HCT116 (cell line): ENCODE measurements at regions not wholly inside any gene's neighbourhood (a gene's known extent, or its start where the extent isn't known, plus 50 kb on each side); places are given as distances from the start of the nearest gene placed in this dataset.

ENCODE experiments used
- ATAC-seq: fragments of 200-7000 bp; cut with Tn5 transposase; 2 replicates; pipeline ENCODE4 v1.9.1; 2020; ENCODE audit warnings: mild to moderate bottlenecking, moderate library complexity
- BruUV-seq: library from RNA; stranded (reverse); fragments of 400-500 nt; replicated peaks from 2 replicates; lab custom pipeline; 2021; lab: Mats Ljungman, UMichigan
- CTCF ChIA-PET: fragments of 300-600 bp; sonication (Branson Sonifier 250); formaldehyde crosslinking; loops from one replicate; lab custom pipeline; 2021; ENCODE audit warnings: antibody characterized with exemption; lab: Charles Lee
- POLR2A ChIA-PET: fragments of 300-600, 350-600 bp; sonication (Branson Sonifier 250); formaldehyde crosslinking; loops from one replicate; lab custom pipeline; 2021; ENCODE audit warnings: antibody characterized with exemption; lab: Charles Lee
- RAD21 ChIA-PET, 2 experiments: fragments of 300-600 bp; sonication (Branson Sonifier 250); formaldehyde crosslinking; loops; one replicate each; lab custom pipeline; 2023; ENCODE audit warnings: low total read pairs in 2 of 2; ENCODE audit not compliant: uncharacterized antibody in 2 of 2, unreplicated experiment in 2 of 2, low non-redundant PET in 1 of 2; lab: Charles Lee
- DNase-seq: peaks from one replicate; pipeline ENCODE4 v3.0.0-alpha.2; 2010; ENCODE audit warnings: low read depth, low spot score
- H2AFZ ChIP-seq: fragments of 200-600 bp; shearing (Covaris generic), sonication (generic); 2 replicates; pipeline ENCODE4 v1.6.1; 2017; ENCODE audit warnings: low read depth, mixed run types, mixed read lengths, antibody characterized with exemption, low read length; ENCODE audit not compliant: poor library complexity, severe bottlenecking
- H3K27ac ChIP-seq: 2 replicates; pipeline ENCODE4 v1.5.1; 2012; ENCODE audit warnings: low read depth, low read length
- H3K27me3 ChIP-seq: fragments of 200-600 bp; sonication (generic); 2 replicates; pipeline ENCODE4 v1.6.1; 2016; ENCODE audit warnings: mixed run types, low read length, mixed read lengths; ENCODE audit not compliant: insufficient read depth
- H3K36me3 ChIP-seq, 2 experiments: fragments of 200-500 bp in 1 of 2; fragments of 200-600 bp in 1 of 2; sonication (Bioruptor generic) in 1 of 2; sonication (generic) in 1 of 2; 2 replicates each; pipeline versions ENCODE4 v1.5.1 to v1.6.1; 2014 to 2016; ENCODE audit warnings: low read length in 2 of 2, inconsistent platforms in 1 of 2, mixed read lengths in 1 of 2, mixed run types in 1 of 2; ENCODE audit not compliant: insufficient read depth in 2 of 2, control insufficient read depth in 1 of 2
- H3K4me1 ChIP-seq, 2 experiments: fragments of 200-600 bp in 1 of 2; sonication (generic) in 1 of 2; 2 replicates each; pipeline versions ENCODE4 v1.5.1 to v1.6.1; 2012 to 2017; ENCODE audit warnings: low read length in 2 of 2, inconsistent platforms in 1 of 2, mild to moderate bottlenecking in 1 of 2, mixed read lengths in 1 of 2, mixed run types in 1 of 2, moderate library complexity in 1 of 2; ENCODE audit not compliant: insufficient read depth in 2 of 2, control insufficient read depth in 1 of 2
- H3K4me2 ChIP-seq: fragments of 200-600 bp; sonication (generic); 2 replicates; pipeline ENCODE4 v1.6.1; 2017; ENCODE audit warnings: mixed run types, low read length, mixed read lengths
- H3K4me3 ChIP-seq, 2 experiments: fragments of 200-600 bp in 1 of 2; sonication (generic) in 1 of 2; replicated peaks in 1 of 2; 2 replicates each; pipeline ENCODE4 v1.5.1; 2011 to 2016; ENCODE audit warnings: low read length in 2 of 2, control low read depth in 1 of 2, low read depth in 1 of 2, mild to moderate bottlenecking in 1 of 2, mixed read lengths in 1 of 2, mixed run types in 1 of 2
- H3K79me2 ChIP-seq: fragments of 200-600 bp; sonication (generic); 2 replicates; pipeline ENCODE4 v1.6.1; 2017; ENCODE audit warnings: mild to moderate bottlenecking, mixed run types, low read length, moderate library complexity, mixed read lengths; ENCODE audit not compliant: insufficient read depth
- H3K9ac ChIP-seq: fragments of 200-600 bp; sonication (generic); 2 replicates; pipeline ENCODE4 v1.6.1; 2016; ENCODE audit warnings: low read length, mixed read lengths
- H3K9me2 ChIP-seq: fragments of 200-600 bp; sonication (generic), shearing (Covaris generic); 2 replicates; pipeline ENCODE4 v1.6.1; 2017; ENCODE audit warnings: mixed run types, mild to moderate bottlenecking, moderate library complexity; ENCODE audit not compliant: insufficient read depth
- H3K9me3 ChIP-seq, 2 experiments: fragments of 200-500 bp in 1 of 2; fragments of 200-600 bp in 1 of 2; sonication (Bioruptor generic) in 1 of 2; sonication (generic) in 1 of 2; 2 replicates each; pipeline ENCODE4 v1.6.1; 2014 to 2017; ENCODE audit warnings: low read length in 2 of 2, mixed read lengths in 2 of 2, inconsistent platforms in 1 of 2, low read depth in 1 of 2, mild to moderate bottlenecking in 1 of 2, mixed run types in 1 of 2, moderate library complexity in 1 of 2; ENCODE audit not compliant: control insufficient read depth in 1 of 2, insufficient read depth in 1 of 2
- H4K20me1 ChIP-seq: fragments of 200-600 bp; sonication (generic), shearing (Covaris generic); 2 replicates; pipeline ENCODE4 v1.6.1; 2017; ENCODE audit warnings: mixed run types, mild to moderate bottlenecking, moderate library complexity; ENCODE audit not compliant: insufficient read depth
- CEBPB ChIP-seq: IDR thresholded peaks from 2 replicates; pipeline ENCODE4 v1.6.1; 2012; ENCODE audit warnings: low read depth
- CTCF ChIP-seq, 3 experiments: fragments of 200-600 bp in 1 of 3; sonication (generic) in 1 of 3; IDR thresholded peaks in 2 of 3; conservative IDR thresholded peaks in 1 of 3; 2 replicates each; pipeline ENCODE4 v1.5.1; 2012 to 2017; ENCODE audit warnings: low read depth in 2 of 3, low read length in 2 of 3, antibody characterized with exemption in 1 of 3, borderline replicate concordance in 1 of 3, control low read depth in 1 of 3, mild to moderate bottlenecking in 1 of 3, mixed read lengths in 1 of 3, mixed run types in 1 of 3, moderate library complexity in 1 of 3; ENCODE audit not compliant: insufficient read depth in 1 of 3
- ELF1 ChIP-seq: IDR thresholded peaks from 2 replicates; pipeline ENCODE4 v1.6.1; 2012; ENCODE audit warnings: low read depth, borderline replicate concordance
- EZH2 ChIP-seq: fragments of 200-600 bp; sonication (generic); IDR thresholded peaks from 2 replicates; pipeline ENCODE4 v1.6.1; 2017; ENCODE audit warnings: antibody characterized with exemption, mixed run types
- EZH2phosphoT487 ChIP-seq: fragments of 200-600 bp; IDR thresholded peaks from 2 replicates; pipeline ENCODE4 v1.6.1; 2018; ENCODE audit warnings: antibody characterized with exemption, borderline replicate concordance
- FOSL1 ChIP-seq: IDR thresholded peaks from 2 replicates; pipeline ENCODE4 v1.6.1; 2012; ENCODE audit warnings: low read depth
- MAX ChIP-seq: IDR thresholded peaks from 2 replicates; pipeline ENCODE4 v1.6.1; 2012
- POLR2A ChIP-seq: IDR thresholded peaks from 2 replicates; pipeline ENCODE4 v1.7.0; 2011; ENCODE audit warnings: borderline replicate concordance; ENCODE audit not compliant: insufficient read depth, insufficient read length; ENCODE audit errors: extremely low read depth
- RAD21 ChIP-seq: IDR thresholded peaks from 2 replicates; pipeline ENCODE4 v1.6.1; 2012; ENCODE audit warnings: low read depth, mild to moderate bottlenecking
- SIN3A ChIP-seq: IDR thresholded peaks from 2 replicates; pipeline ENCODE4 v1.6.1; 2012; ENCODE audit warnings: low read depth
- SP1 ChIP-seq: IDR thresholded peaks from 2 replicates; pipeline ENCODE4 v1.6.1; 2012; ENCODE audit warnings: low read depth
- YY1 ChIP-seq: IDR thresholded peaks from 2 replicates; pipeline ENCODE4 v1.6.1; 2011; ENCODE audit warnings: low read length, low read depth, moderate library complexity, mild to moderate bottlenecking; ENCODE audit not compliant: insufficient replicate concordance; ENCODE audit errors: extremely low read depth
- ZBTB33 ChIP-seq: IDR thresholded peaks from 2 replicates; pipeline ENCODE4 v1.6.1; 2011; ENCODE audit warnings: mild to moderate bottlenecking, low read length, moderate library complexity; ENCODE audit not compliant: insufficient replicate concordance; ENCODE audit errors: extremely low read depth
- ZFX ChIP-seq: fragments of 450-650 bp; IDR thresholded peaks from 2 replicates; pipeline ENCODE4 v1.6.1; 2017
- ZNF274 ChIP-seq: fragments of 200-500 bp; sonication (Bioruptor generic); IDR thresholded peaks from 2 replicates; pipeline ENCODE4 v1.6.1; 2014; ENCODE audit warnings: mild to moderate bottlenecking, low read depth, low read length, inconsistent platforms
- intact Hi-C: fragments of 100-400 bp; cut with micrococcal nuclease; formaldehyde crosslinking; loops from 2 replicates; pipeline ENCODE4 v1.10.0; 2022
- TF ChIP-seq, protein P1 (sequence below): IDR thresholded peaks from 2 replicates; pipeline ENCODE4 v1.6.1; 2012

DNA sequence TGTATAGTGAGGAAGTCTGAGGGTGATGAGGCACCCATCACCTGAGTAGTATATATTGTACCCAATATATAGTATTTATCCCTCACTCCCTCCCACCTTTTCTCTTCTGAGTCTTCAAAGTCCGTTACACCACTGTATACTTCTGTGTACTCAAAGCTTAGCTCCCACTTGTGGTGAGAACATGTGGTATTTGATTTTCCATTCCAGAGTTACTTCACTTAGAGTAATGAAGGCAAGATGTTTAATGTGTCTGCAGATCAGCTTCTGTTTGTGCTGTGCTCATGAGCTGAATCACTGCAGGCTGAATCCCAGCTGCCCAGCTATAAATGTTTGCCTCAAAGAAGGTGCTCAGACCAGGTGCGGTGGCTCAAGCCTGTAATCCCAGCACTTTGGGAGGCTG is 139.3 kb upstream of the FOXA2 start:
- Histone ChIP-seq H4K20me1 (no peaks in the 10 kb centered on the region), H3K9ac (no peak overlapping the region), H3K4me2 (no peak overlapping the region), H3K4me1 (peaks cover 0 to 3% of the 10 kb centered on the region in 2 experiments; a peak in 1 of 4 replicates), H3K79me2 (no peaks in the 10 kb centered on the region), H3K36me3 (no peaks in the 10 kb centered on the region), H3K27ac (no peak overlapping the region), H3K9me3 (no peaks in the 10 kb centered on the region), H3K27me3 (peaks cover 5% of the 10 kb centered on the region; the same call in 1 of the 2 replicates), H3K4me3 (no peak overlapping the region), H2AFZ (no peak overlapping the region), H3K9me2 (no peaks in the 10 kb centered on the region)
- ChIA-PET POLR2A (no interaction called here), RAD21 (no interaction called here), CTCF (no interaction called here)
- no peak for ATAC-seq
- TF ChIP-seq YY1 (no peak), EZH2phosphoT487 (no peak), SIN3A (no peak), CTCF (IDR thresholded peaks at IDR 0.05 in 2 of 3, conservative IDR thresholded peaks at IDR 0.05 in 1 of 3; ENCODE audit: borderline replicate concordance in 1 of 3, insufficient read depth in 1 of 3, low read depth in 2 of 3, low read length in 2 of 3) (no peak; a peak in 1 of 6 replicates), FOSL1 (no peak), SP1 (no peak), POLR2A (no peak), ZBTB33 (no peak), RAD21 (no peak), MAX (no peak), ELF1 (no peak), CEBPB (no peak), ZFX (no peak), ZNF274 (no peak), EZH2 (no peak)
- TF ChIP-seq, protein P1, sequence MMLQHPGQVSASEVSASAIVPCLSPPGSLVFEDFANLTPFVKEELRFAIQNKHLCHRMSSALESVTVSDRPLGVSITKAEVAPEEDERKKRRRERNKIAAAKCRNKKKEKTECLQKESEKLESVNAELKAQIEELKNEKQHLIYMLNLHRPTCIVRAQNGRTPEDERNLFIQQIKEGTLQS, result no peak
- no TSS peak for BruUV-seq
- intact Hi-C loops, result no loop called here
- no peak for DNase-seq
